Uterus (tissue), 2 donors: ENCODE measurements at regions not wholly inside any gene's neighbourhood (a gene's known extent, or its start where the extent isn't known, plus 50 kb on each side); places are given as distances from the start of the nearest gene placed in this dataset.

ENCODE experiments used
- POLR2A ChIP-seq, 2 donors: fragments of 450-650 bp; IDR thresholded peaks; one replicate each; pipeline ENCODE4 v1.6.1; 2016; ENCODE audit warnings: antibody characterized with exemption in 2 of 2, mild to moderate bottlenecking in 1 of 2, moderate library complexity in 1 of 2
- TF ChIP-seq, protein P1 (sequence below), 4 experiments: fragments of 200-600 bp in 2 of 4; fragments of 450-650 bp in 2 of 4; sonication (generic) in 2 of 4; IDR thresholded peaks; one replicate each; pipeline ENCODE4 v1.5.1; 2016 to 2019; ENCODE audit warnings: antibody characterized with exemption in 4 of 4, mild to moderate bottlenecking in 2 of 4, moderate library complexity in 1 of 4

DNA sequence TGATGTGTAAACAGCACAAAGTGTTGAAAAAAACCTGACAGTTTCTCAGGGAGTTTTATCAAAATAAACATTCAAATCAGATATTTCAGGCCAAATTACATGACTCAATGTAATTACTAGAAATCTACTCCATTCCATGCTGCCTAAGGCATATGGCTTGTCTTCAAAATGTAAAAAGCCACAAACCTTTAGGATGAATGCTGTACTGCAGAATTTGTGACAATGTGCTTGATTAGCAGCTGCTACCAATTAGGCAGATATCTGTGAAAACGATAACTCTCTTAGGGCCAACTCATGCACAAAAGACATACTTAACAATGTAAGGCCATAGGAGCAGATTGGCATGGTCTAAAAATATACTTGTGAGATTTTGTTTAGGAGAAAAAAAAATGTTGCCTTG is 267.0 kb downstream of the DACT1 start:
- TF ChIP-seq, protein P1, sequence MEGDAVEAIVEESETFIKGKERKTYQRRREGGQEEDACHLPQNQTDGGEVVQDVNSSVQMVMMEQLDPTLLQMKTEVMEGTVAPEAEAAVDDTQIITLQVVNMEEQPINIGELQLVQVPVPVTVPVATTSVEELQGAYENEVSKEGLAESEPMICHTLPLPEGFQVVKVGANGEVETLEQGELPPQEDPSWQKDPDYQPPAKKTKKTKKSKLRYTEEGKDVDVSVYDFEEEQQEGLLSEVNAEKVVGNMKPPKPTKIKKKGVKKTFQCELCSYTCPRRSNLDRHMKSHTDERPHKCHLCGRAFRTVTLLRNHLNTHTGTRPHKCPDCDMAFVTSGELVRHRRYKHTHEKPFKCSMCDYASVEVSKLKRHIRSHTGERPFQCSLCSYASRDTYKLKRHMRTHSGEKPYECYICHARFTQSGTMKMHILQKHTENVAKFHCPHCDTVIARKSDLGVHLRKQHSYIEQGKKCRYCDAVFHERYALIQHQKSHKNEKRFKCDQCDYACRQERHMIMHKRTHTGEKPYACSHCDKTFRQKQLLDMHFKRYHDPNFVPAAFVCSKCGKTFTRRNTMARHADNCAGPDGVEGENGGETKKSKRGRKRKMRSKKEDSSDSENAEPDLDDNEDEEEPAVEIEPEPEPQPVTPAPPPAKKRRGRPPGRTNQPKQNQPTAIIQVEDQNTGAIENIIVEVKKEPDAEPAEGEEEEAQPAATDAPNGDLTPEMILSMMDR (IDR thresholded peaks at IDR 0.05), result no peak
- no peak for TF ChIP-seq POLR2A (IDR thresholded peaks at IDR 0.05)
